ENCODE measurements at regions not wholly inside any gene's neighbourhood (a gene's known extent, or its start where the extent isn't known, plus 50 kb on each side); places are given as distances from the start of the nearest gene placed in this dataset.

GRCh38 chr18:25557011-25557410, 205.0 kb upstream of the ZNF521 start:
- DNase-seq (ENCODE audit: low read depth, low spot score) (peak; percentile 50), FAIRE-seq (peak; percentile 75)
- H3K27ac ChIP-seq (ENCODE audit: insufficient read depth, low read depth, low read length) = peak overlapping the region; percentile 1
- H3K9ac ChIP-seq (replicated peaks; ENCODE audit: extremely low read depth, insufficient read depth, low read length) = no peak overlapping the region
- no peak overlapping the region for H3K4me3 ChIP-seq (replicated peaks in 1 of 3; ENCODE audit: insufficient read depth in 1 of 3, low read depth in 1 of 3, low read length in 3 of 3)
- H3K27me3 ChIP-seq (ENCODE audit: control insufficient read depth in 2 of 2, insufficient read depth in 2 of 2, low read length in 2 of 2) = no peaks in the 10 kb centered on the region
- peak overlapping the region; percentile 90 for H2AFZ ChIP-seq (ENCODE audit: low read depth, low read length)
- H3K9me3 ChIP-seq (replicated peaks; ENCODE audit: control insufficient read depth, insufficient read depth, low read length) = no peaks in the 10 kb centered on the region
- dilution Hi-C loops (cut with MboI; ENCODE audit: extremely low pct_ligation_motif_present, low sequenced_read_pairs) (no loop called here), intact Hi-C loops (cut with micrococcal nuclease) (loop anchor here (2.0 kb wide), 1 partner anchor 38 kb away; no protein-coding TSS in a partner anchor)
- BruUV-seq (replicated peaks) = no TSS peak
- no peaks in the 10 kb centered on the region for H3K79me2 ChIP-seq (ENCODE audit: control insufficient read depth, insufficient read depth, low read length)
- peaks cover 10% of the 10 kb centered on the region for H3K4me1 ChIP-seq (ENCODE audit: control insufficient read depth, extremely low read depth, insufficient read depth, low read length)
- peak overlapping the region; percentile 53 for H3K4me2 ChIP-seq (ENCODE audit: insufficient read depth, low read length)
- no peaks in the 10 kb centered on the region for H3K9me1 ChIP-seq (replicated peaks; ENCODE audit: control insufficient read depth, extremely low read depth, insufficient read depth, low read length)
- H4K20me1 ChIP-seq (replicated peaks; ENCODE audit: control insufficient read depth, extremely low read depth, insufficient read depth, low read length) = no peaks in the 10 kb centered on the region
- CTCF ChIA-PET = interaction anchor here (0.7 to 1.4 kb wide), 5 partner anchors 9 to 339 kb away, joined by 3 to 4 read pairs (median 3); no protein-coding TSS in a partner anchor
- TF ChIP-seq EZH2 (IDR thresholded peaks at IDR 0.05; ENCODE audit: borderline replicate concordance, low read depth, low read length, severe bottlenecking) (no peak), MAX (IDR thresholded peaks at IDR 0.05; ENCODE audit: insufficient read depth, insufficient read length) (no peak), GATA2 (IDR thresholded peaks at IDR 0.05; ENCODE audit: insufficient read depth, insufficient read length, low read depth, low read length) (no peak), POLR2A (IDR thresholded peaks at IDR 0.05; ENCODE audit: low read depth, low read length) (no peak), CTCF (IDR thresholded peaks at IDR 0.05; ENCODE audit: extremely low read depth in 1 of 2, insufficient read depth in 1 of 2, low read depth in 1 of 2, low read length in 2 of 2) (no peak), MYC (IDR thresholded peaks at IDR 0.05; ENCODE audit: low read depth, low read length) (no peak), JUN (IDR thresholded peaks at IDR 0.05; ENCODE audit: borderline replicate concordance, insufficient read depth, insufficient read length, low read depth) (no peak), POLR2AphosphoS5 (IDR thresholded peaks at IDR 0.05; ENCODE audit: insufficient read depth, low read depth, low read length) (no peak), FOS (IDR thresholded peaks at IDR 0.05; ENCODE audit: borderline replicate concordance, insufficient read depth, low read length) (no peak)
- no peaks in the 10 kb centered on the region for H3K36me3 ChIP-seq (ENCODE audit: control insufficient read depth in 2 of 2, extremely low read depth in 1 of 2, insufficient read depth in 2 of 2, low read length in 2 of 2)
- POLR2A ChIA-PET = no interaction called here
